PC-9 (cell line): ENCODE measurements at regions not wholly inside any gene's neighbourhood (a gene's known extent, or its start where the extent isn't known, plus 50 kb on each side); places are given as distances from the start of the nearest gene placed in this dataset.

ENCODE experiments used
- BruUV-seq: library from RNA; stranded (reverse); fragments of 400-500 nt; replicated peaks from 2 replicates; lab custom pipeline; 2021; lab: Mats Ljungman, UMichigan
- CTCF ChIA-PET: fragments of 300-600 bp; sonication (Branson Sonifier 250); formaldehyde crosslinking; loops from one replicate; lab custom pipeline; 2022; ENCODE audit warnings: antibody characterized with exemption; lab: Charles Lee
- POLR2A ChIA-PET: fragments of 300-600 bp; sonication (Branson Sonifier 250); formaldehyde crosslinking; loops from one replicate; lab custom pipeline; 2022; ENCODE audit warnings: antibody characterized with exemption; ENCODE audit not compliant: unreplicated experiment; lab: Charles Lee
- DNase-seq, 2 experiments: peaks; one replicate each; pipeline versions ENCODE4 v3.0.0 to v3.0.0-alpha.2; 2015 to 2022; ENCODE audit warnings: mixed read lengths in 1 of 2
- H2AFZ ChIP-seq: fragments of 200-600 bp; sonication (generic); 2 replicates; pipeline ENCODE4 v1.8.1; 2017; ENCODE audit warnings: antibody characterized with exemption
- H3F3A ChIP-seq: fragments of 200-600 bp; sonication (generic); 2 replicates; pipeline ENCODE4 v1.8.1; 2017; ENCODE audit warnings: antibody characterized with exemption, mild to moderate bottlenecking, low read depth; ENCODE audit not compliant: insufficient read depth
- H3K27ac ChIP-seq: fragments of 200-600 bp; sonication (generic); 2 replicates; pipeline ENCODE4 v1.6.1; 2016; ENCODE audit warnings: mixed run types
- H3K27me3 ChIP-seq: fragments of 200-600 bp; sonication (generic); 2 replicates; pipeline ENCODE4 v1.6.1; 2016; ENCODE audit warnings: low read depth, mixed run types; ENCODE audit not compliant: insufficient read depth
- H3K36me3 ChIP-seq: fragments of 200-600 bp; sonication (generic); 2 replicates; pipeline ENCODE4 v1.6.1; 2016; ENCODE audit warnings: low read depth, mixed run types
- H3K4me1 ChIP-seq: fragments of 200-600 bp; sonication (generic); replicated peaks from 2 replicates; pipeline ENCODE4 v1.6.1; 2016; ENCODE audit warnings: mixed run types; ENCODE audit not compliant: insufficient read depth
- H3K4me2 ChIP-seq: fragments of 200-600 bp; sonication (generic); 2 replicates; pipeline ENCODE4 v1.6.1; 2017; ENCODE audit warnings: mixed run types
- H3K4me3 ChIP-seq: fragments of 200-600 bp; sonication (generic); 2 replicates; pipeline ENCODE4 v1.6.1; 2016; ENCODE audit warnings: mixed run types
- H3K79me2 ChIP-seq: fragments of 200-600 bp; sonication (generic); 2 replicates; pipeline ENCODE4 v1.6.1; 2017; ENCODE audit warnings: low read depth, mixed run types
- H3K9me2 ChIP-seq: fragments of 200-600 bp; sonication (generic); 2 replicates; pipeline ENCODE4 v1.8.1; 2017; ENCODE audit warnings: mild to moderate bottlenecking; ENCODE audit not compliant: insufficient read depth
- H3K9me3 ChIP-seq: fragments of 200-600 bp; sonication (generic); 2 replicates; pipeline ENCODE4 v1.8.1; 2016; ENCODE audit warnings: low read depth; ENCODE audit not compliant: insufficient read depth
- H4K20me1 ChIP-seq: fragments of 200-600 bp; sonication (generic); 2 replicates; pipeline ENCODE4 v1.8.1; 2017; ENCODE audit not compliant: insufficient read depth
- EZH2 ChIP-seq: fragments of 200-600 bp; sonication (generic); IDR thresholded peaks from 2 replicates; pipeline ENCODE4 v1.8.0; 2017; ENCODE audit warnings: antibody characterized with exemption, low read depth
- intact Hi-C: fragments of 100-400 bp; cut with micrococcal nuclease; formaldehyde crosslinking; loops from one replicate; pipeline ENCODE4 v1.10.0; 2022; ENCODE audit not compliant: unreplicated experiment
- TF ChIP-seq, protein P1 (sequence below): fragments of 200-600 bp; sonication (generic); conservative IDR thresholded peaks from 2 replicates; pipeline ENCODE4 v1.6.1; 2017; ENCODE audit warnings: mixed run types, antibody characterized with exemption, mild to moderate bottlenecking, moderate library complexity

DNA sequence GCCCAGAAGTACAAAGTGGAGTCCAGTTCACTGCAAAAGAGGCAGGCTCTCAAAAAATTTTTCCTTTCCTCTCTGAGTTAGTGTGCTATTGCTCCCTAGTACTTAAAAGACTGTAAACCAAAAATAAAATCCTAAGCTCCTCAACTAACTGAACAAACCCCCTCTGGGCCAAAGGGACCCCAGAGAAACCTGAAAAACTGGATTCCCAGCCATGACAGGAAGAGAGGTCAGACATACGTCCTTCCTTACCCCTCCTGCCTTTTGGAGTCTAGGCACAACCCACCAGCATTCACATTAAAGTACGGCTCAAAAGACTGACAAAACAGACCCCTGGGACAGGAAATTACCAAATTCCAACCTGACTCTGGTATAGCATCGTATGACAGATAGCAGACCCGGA lies 957.9 kb upstream of the PRKX start:
- ChIA-PET CTCF (no interaction called here), POLR2A (no interaction called here)
- TF ChIP-seq EZH2: no peak
- TF ChIP-seq, protein P1, sequence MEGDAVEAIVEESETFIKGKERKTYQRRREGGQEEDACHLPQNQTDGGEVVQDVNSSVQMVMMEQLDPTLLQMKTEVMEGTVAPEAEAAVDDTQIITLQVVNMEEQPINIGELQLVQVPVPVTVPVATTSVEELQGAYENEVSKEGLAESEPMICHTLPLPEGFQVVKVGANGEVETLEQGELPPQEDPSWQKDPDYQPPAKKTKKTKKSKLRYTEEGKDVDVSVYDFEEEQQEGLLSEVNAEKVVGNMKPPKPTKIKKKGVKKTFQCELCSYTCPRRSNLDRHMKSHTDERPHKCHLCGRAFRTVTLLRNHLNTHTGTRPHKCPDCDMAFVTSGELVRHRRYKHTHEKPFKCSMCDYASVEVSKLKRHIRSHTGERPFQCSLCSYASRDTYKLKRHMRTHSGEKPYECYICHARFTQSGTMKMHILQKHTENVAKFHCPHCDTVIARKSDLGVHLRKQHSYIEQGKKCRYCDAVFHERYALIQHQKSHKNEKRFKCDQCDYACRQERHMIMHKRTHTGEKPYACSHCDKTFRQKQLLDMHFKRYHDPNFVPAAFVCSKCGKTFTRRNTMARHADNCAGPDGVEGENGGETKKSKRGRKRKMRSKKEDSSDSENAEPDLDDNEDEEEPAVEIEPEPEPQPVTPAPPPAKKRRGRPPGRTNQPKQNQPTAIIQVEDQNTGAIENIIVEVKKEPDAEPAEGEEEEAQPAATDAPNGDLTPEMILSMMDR: no peak
- H2AFZ ChIP-seq: no peak overlapping the region
- H3K4me1 ChIP-seq: peaks cover 67% of the 10 kb centered on the region
- DNase-seq: no peak
- intact Hi-C loops: no loop called here
- no peak overlapping the region for H3K4me2 ChIP-seq
- H3F3A ChIP-seq: peaks cover 33% of the 10 kb centered on the region
- no peaks in the 10 kb centered on the region for H3K27me3 ChIP-seq
- H3K36me3 ChIP-seq: no peaks in the 10 kb centered on the region
- H3K9me2 ChIP-seq: no peaks in the 10 kb centered on the region
- no peaks in the 10 kb centered on the region for H3K79me2 ChIP-seq
- no TSS peak for BruUV-seq
- no peak overlapping the region for H3K4me3 ChIP-seq
- H3K27ac ChIP-seq: no peak overlapping the region
- peaks cover 13% of the 10 kb centered on the region for H3K9me3 ChIP-seq
- H4K20me1 ChIP-seq: no peaks in the 10 kb centered on the region

GRCh38 chrX:4670606-4671005 lies 957.2 kb upstream of the PRKX start:
- Histone ChIP-seq H3K9me2 (no peaks in the 10 kb centered on the region), H3F3A (peaks cover 26% of the 10 kb centered on the region; the same call in 1 of the 2 replicates), H3K9me3 (peaks cover 13% of the 10 kb centered on the region), H3K27ac (no peak overlapping the region), H3K36me3 (no peaks in the 10 kb centered on the region), H3K4me2 (no peak overlapping the region), H3K4me1 (peaks cover 60% of the 10 kb centered on the region), H2AFZ (no peak overlapping the region), H3K4me3 (no peak overlapping the region), H3K79me2 (no peaks in the 10 kb centered on the region), H4K20me1 (no peaks in the 10 kb centered on the region), H3K27me3 (no peaks in the 10 kb centered on the region)
- TF ChIP-seq, protein P1: no peak
- TF ChIP-seq EZH2: no peak
- no TSS peak for BruUV-seq
- ChIA-PET CTCF (no interaction called here), POLR2A (no interaction called here)
- intact Hi-C loops: no loop called here
- no peak for DNase-seq

- peak overlapping the region; percentile 42 for H3K4me2 ChIP-seq
- DNase-seq: peak in 1 of 2 experiments; percentile 81
- ChIA-PET CTCF (no interaction called here), POLR2A (no interaction called here)
- H3F3A ChIP-seq: peaks cover 23% of the 10 kb centered on the region; the same call in 1 of the 2 replicates
- H3K4me1 ChIP-seq: peaks cover 43% of the 10 kb centered on the region
- no peaks in the 10 kb centered on the region for H3K27me3 ChIP-seq
- peak overlapping the region; percentile 83 for H3K27ac ChIP-seq
- no peak for TF ChIP-seq EZH2
- TF ChIP-seq, protein P1: no peak
- H4K20me1 ChIP-seq: no peaks in the 10 kb centered on the region
- intact Hi-C loops: loop anchor here (10.0 kb wide), 1 partner anchor 166 kb away; no protein-coding TSS in a partner anchor
- no peaks in the 10 kb centered on the region for H3K36me3 ChIP-seq
- peak overlapping the region; percentile 69; the same call in 1 of the 2 replicates for H2AFZ ChIP-seq
- H3K9me2 ChIP-seq: no peaks in the 10 kb centered on the region
- BruUV-seq: no TSS peak
- H3K9me3 ChIP-seq: peaks cover 13% of the 10 kb centered on the region
- peak overlapping the region; percentile 0; the same call in 1 of the 2 replicates for H3K4me3 ChIP-seq
- no peaks in the 10 kb centered on the region for H3K79me2 ChIP-seq
Observed at GRCh38 chrX:4668802-4669536, 955.5 kb upstream of the PRKX start.
